Prostate gland (tissue), 2 donors: ENCODE measurements at regions not wholly inside any gene's neighbourhood (a gene's known extent, or its start where the extent isn't known, plus 50 kb on each side); places are given as distances from the start of the nearest gene placed in this dataset.

Source experiments
- CTCF ChIP-seq, 4 experiments: fragments of 200-600 bp in 2 of 4; fragments of 450-650 bp in 2 of 4; sonication (generic) in 2 of 4; IDR thresholded peaks; 1 replicate in 3 of 4; 2 replicates in 1 of 4; pipeline ENCODE4 v1.5.1; 2016 to 2019; ENCODE audit warnings: antibody characterized with exemption in 4 of 4, mild to moderate bottlenecking in 2 of 4, moderate library complexity in 2 of 4
- POLR2A ChIP-seq: fragments of 450-650 bp; IDR thresholded peaks from one replicate; pipeline ENCODE4 v1.6.1; 2016; ENCODE audit warnings: antibody characterized with exemption, mild to moderate bottlenecking

GRCh38 chr11:133619973-133620372, 87.7 kb upstream of the OPCML start:
- TF ChIP-seq CTCF (IDR thresholded peaks at IDR 0.05): peak in 1 of 4 experiments; percentile 10
- no peak for TF ChIP-seq POLR2A
